ENCODE measurements at regions not wholly inside any gene's neighbourhood (a gene's known extent, or its start where the extent isn't known, plus 50 kb on each side); places are given as distances from the start of the nearest gene placed in this dataset.

DNA sequence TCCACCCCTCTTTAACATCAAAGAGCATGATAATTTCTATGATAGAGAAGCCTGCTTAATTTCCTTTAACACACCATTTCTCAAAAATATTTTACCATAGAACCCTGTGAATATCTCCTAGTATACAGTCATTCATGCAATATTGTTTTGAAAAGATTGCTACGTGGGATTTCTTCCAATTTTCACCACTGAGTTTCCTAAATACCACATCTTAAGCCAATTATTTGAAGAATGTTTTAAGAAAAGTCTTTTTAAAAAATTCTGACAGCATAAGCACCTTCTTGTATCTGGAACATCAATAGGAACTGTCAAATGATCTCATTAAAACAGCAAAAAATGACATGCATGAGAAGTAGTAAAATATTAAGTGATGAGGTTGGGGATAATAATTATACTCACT lies 1126.7 kb downstream of the TUSC7 start:
- no peaks in the 10 kb centered on the region for H3K4me1 ChIP-seq (ENCODE audit: control insufficient read depth, insufficient read depth, low read length)
- no peak overlapping the region for H3K4me3 ChIP-seq (ENCODE audit: low read length)
- no peak overlapping the region for H3K27ac ChIP-seq (ENCODE audit: low read depth, low read length)
- no peak for DNase-seq
- TF ChIP-seq, protein P1, sequence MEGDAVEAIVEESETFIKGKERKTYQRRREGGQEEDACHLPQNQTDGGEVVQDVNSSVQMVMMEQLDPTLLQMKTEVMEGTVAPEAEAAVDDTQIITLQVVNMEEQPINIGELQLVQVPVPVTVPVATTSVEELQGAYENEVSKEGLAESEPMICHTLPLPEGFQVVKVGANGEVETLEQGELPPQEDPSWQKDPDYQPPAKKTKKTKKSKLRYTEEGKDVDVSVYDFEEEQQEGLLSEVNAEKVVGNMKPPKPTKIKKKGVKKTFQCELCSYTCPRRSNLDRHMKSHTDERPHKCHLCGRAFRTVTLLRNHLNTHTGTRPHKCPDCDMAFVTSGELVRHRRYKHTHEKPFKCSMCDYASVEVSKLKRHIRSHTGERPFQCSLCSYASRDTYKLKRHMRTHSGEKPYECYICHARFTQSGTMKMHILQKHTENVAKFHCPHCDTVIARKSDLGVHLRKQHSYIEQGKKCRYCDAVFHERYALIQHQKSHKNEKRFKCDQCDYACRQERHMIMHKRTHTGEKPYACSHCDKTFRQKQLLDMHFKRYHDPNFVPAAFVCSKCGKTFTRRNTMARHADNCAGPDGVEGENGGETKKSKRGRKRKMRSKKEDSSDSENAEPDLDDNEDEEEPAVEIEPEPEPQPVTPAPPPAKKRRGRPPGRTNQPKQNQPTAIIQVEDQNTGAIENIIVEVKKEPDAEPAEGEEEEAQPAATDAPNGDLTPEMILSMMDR (conservative IDR thresholded peaks at IDR 0.05): no peak
- no peaks in the 10 kb centered on the region for H3K9me3 Mint-ChIP-seq
- peaks cover 4% of the 10 kb centered on the region for H3K27me3 Mint-ChIP-seq (ENCODE audit: insufficient read depth)
- H3K4me3 Mint-ChIP-seq: no peak overlapping the region
- peaks cover 7% of the 10 kb centered on the region for H3K27me3 ChIP-seq (ENCODE audit: control insufficient read depth, insufficient read depth, low read length, poor library complexity, severe bottlenecking)
- peaks cover 6% of the 10 kb centered on the region for H3K4me1 Mint-ChIP-seq
- no peaks in the 10 kb centered on the region for H3K36me3 Mint-ChIP-seq (ENCODE audit: low read depth)
- no peak overlapping the region for H3K9ac ChIP-seq (ENCODE audit: extremely low read depth, low read length, poor library complexity, severe bottlenecking)
- H3K27ac Mint-ChIP-seq: no peak overlapping the region
- no peaks in the 10 kb centered on the region for H3K36me3 ChIP-seq (ENCODE audit: control insufficient read depth, insufficient read depth, low read length)
- H3K9me3 ChIP-seq (ENCODE audit: control insufficient read depth, low read length): no peaks in the 10 kb centered on the region
- 92% methylated on average over 1 of the region's 1 CpG; no CpG with 5 or more reads in 1 of the 2 experiments for WGBS, 2 experiments (ENCODE audit: insufficient coverage in 1 of 2, insufficient read length in 1 of 2)

DNA sequence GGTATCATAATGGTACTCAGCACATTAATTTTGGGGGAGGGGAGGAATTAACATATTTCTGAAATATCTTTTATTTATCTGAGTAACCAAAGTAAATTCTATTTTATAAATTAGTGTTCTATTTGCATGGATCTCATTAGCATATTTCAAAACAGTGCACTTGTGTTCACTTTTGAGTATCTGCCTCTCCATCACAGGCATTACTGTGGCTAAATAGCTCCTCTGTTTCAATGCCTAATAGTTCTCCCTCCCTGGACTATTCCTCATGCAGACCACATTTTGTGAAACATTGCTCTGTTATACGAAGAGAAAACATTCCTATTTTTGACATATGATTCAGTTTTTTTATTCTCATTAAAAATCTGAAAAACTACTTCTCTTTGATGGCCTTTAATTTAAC lies 1127.8 kb downstream of the TUSC7 start:
- WGBS, 2 experiments (ENCODE audit: insufficient coverage in 1 of 2, insufficient read length in 1 of 2): 95% methylated on average over 1 of the region's 1 CpG; no CpG with 5 or more reads in 1 of the 2 experiments
- H3K27ac ChIP-seq (ENCODE audit: low read depth, low read length): no peak overlapping the region
- H3K27me3 Mint-ChIP-seq (ENCODE audit: insufficient read depth): peaks cover 4% of the 10 kb centered on the region
- H3K9me3 ChIP-seq (ENCODE audit: control insufficient read depth, low read length): no peaks in the 10 kb centered on the region
- H3K4me3 ChIP-seq (ENCODE audit: low read length): no peak overlapping the region
- no peaks in the 10 kb centered on the region for H3K36me3 ChIP-seq (ENCODE audit: control insufficient read depth, insufficient read depth, low read length)
- TF ChIP-seq, protein P1 (conservative IDR thresholded peaks at IDR 0.05): no peak
- no peaks in the 10 kb centered on the region for H3K9me3 Mint-ChIP-seq
- H3K9ac ChIP-seq (ENCODE audit: extremely low read depth, low read length, poor library complexity, severe bottlenecking): no peak overlapping the region
- peaks cover 6% of the 10 kb centered on the region for H3K4me1 Mint-ChIP-seq
- no peaks in the 10 kb centered on the region for H3K36me3 Mint-ChIP-seq (ENCODE audit: low read depth)
- no peak for DNase-seq
- peaks cover 7% of the 10 kb centered on the region for H3K27me3 ChIP-seq (ENCODE audit: control insufficient read depth, insufficient read depth, low read length, poor library complexity, severe bottlenecking)
- no peak overlapping the region for H3K27ac Mint-ChIP-seq
- H3K4me3 Mint-ChIP-seq: no peak overlapping the region
- no peaks in the 10 kb centered on the region for H3K4me1 ChIP-seq (ENCODE audit: control insufficient read depth, insufficient read depth, low read length)

DNA sequence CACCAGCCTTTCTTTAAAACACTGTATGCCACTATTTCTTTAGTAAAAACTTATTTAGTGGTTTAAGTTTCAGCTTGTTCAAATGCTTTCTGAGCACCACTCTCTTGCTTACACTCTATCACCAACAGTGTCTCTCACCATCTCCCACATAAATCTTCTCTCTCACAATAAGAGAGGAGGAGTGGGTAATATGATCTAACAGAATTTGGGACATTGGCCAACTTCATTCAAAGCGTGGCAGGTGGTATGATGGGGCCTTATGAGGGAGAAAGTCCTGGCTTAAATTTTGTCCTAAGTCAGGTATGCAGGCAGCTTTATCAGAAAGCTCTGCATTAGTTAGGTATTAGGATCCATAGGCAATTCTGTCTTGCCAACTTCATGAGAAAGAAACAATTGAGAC lies 1132.5 kb downstream of the TUSC7 start:
- no peaks in the 10 kb centered on the region for H3K36me3 ChIP-seq (ENCODE audit: control insufficient read depth, insufficient read depth, low read length)
- peaks cover 7% of the 10 kb centered on the region for H3K27me3 ChIP-seq (ENCODE audit: control insufficient read depth, insufficient read depth, low read length, poor library complexity, severe bottlenecking)
- TF ChIP-seq, protein P1 (conservative IDR thresholded peaks at IDR 0.05): no peak
- WGBS, 2 experiments (ENCODE audit: insufficient coverage in 1 of 2, insufficient read length in 1 of 2): 80 to 100% methylated on average over 1 of the region's 1 CpG
- H3K4me1 ChIP-seq (ENCODE audit: control insufficient read depth, insufficient read depth, low read length): no peaks in the 10 kb centered on the region
- no peak overlapping the region for H3K9ac ChIP-seq (ENCODE audit: extremely low read depth, low read length, poor library complexity, severe bottlenecking)
- DNase-seq: no peak
- Mint-ChIP-seq H3K27me3 (ENCODE audit: insufficient read depth) (peaks cover 4% of the 10 kb centered on the region), H3K4me3 (no peak overlapping the region), H3K4me1 (no peaks in the 10 kb centered on the region), H3K27ac (no peak overlapping the region), H3K9me3 (no peaks in the 10 kb centered on the region), H3K36me3 (ENCODE audit: low read depth) (no peaks in the 10 kb centered on the region)
- no peak overlapping the region for H3K4me3 ChIP-seq (ENCODE audit: low read length)
- no peak overlapping the region for H3K27ac ChIP-seq (ENCODE audit: low read depth, low read length)
- H3K9me3 ChIP-seq (ENCODE audit: control insufficient read depth, low read length): no peaks in the 10 kb centered on the region

All from endodermal cell (in vitro differentiated cells).